SK-N-MC (cell line): ENCODE measurements at regions not wholly inside any gene's neighbourhood (a gene's known extent, or its start where the extent isn't known, plus 50 kb on each side); places are given as distances from the start of the nearest gene placed in this dataset.
"Not testable (repeated sequence)": the region's sequence is repeated elsewhere in the genome, so short reads cannot be mapped to it uniquely, and the experiment has no call there.

ENCODE experiments used
- DNase-seq: peaks from one replicate; pipeline ENCODE4 v3.0.0-alpha.2; 2011; ENCODE audit warnings: low read depth, low spot score
- H3K27ac ChIP-seq: fragments of 200-600 bp; sonication (generic); 2 replicates; pipeline ENCODE4 v1.5.1; 2016; ENCODE audit warnings: mixed run types
- H3K36me3 ChIP-seq: fragments of 200-600 bp; sonication (generic); 2 replicates; pipeline ENCODE4 v1.6.1; 2017; ENCODE audit warnings: antibody characterized with exemption, low read length, mixed read lengths; ENCODE audit not compliant: insufficient read depth
- H3K4me3 ChIP-seq: fragments of 200-600 bp; sonication (generic); 2 replicates; pipeline ENCODE4 v1.5.1; 2016
- H3K9ac ChIP-seq: fragments of 200-600 bp; sonication (generic); 2 replicates; pipeline ENCODE4 v1.8.0; 2017; ENCODE audit warnings: mixed run types, mixed read lengths; ENCODE audit not compliant: insufficient read length
- H3K9me3 ChIP-seq: fragments of 200-600 bp; sonication (generic); 2 replicates; pipeline ENCODE4 v1.6.1; 2017; ENCODE audit warnings: low read depth, mild to moderate bottlenecking, antibody characterized with exemption, low read length, moderate library complexity, mixed read lengths
- EZH2 ChIP-seq: fragments of 200-600 bp; sonication (generic); IDR thresholded peaks from one replicate; pipeline ENCODE4 v1.6.1; 2017; ENCODE audit warnings: antibody characterized with exemption
- FOXP2 ChIP-seq: optimal IDR thresholded peaks from 2 replicates; pipeline ENCODE3; 2011; ENCODE audit warnings: mild to moderate bottlenecking, moderate library complexity; ENCODE audit not compliant: insufficient read depth; ENCODE audit errors: extremely low read length, control extremely low read depth
- POLR2AphosphoS5 ChIP-seq: IDR thresholded peaks from 2 replicates; pipeline ENCODE4 v1.6.1; 2012; ENCODE audit warnings: mild to moderate bottlenecking, low read depth, low read length, borderline replicate concordance

DNA sequence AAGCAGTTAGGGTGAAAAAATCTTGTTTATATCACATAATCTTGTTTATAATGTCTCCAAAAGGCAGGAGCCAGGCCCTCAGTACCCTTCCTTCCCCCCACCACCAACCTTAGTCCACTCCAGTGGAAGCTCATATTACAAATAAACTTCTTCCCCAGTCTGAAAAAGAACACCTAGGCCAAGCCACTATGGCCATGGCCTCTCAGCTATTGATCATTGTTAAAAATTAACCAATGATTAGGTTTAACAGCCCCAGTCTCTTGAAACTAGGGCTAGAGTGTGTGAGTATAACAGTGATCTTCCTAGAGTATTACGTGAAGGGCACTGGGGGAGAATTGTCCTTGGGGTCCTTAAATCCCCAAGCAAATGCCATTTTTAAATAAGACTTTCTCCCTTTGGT lies 411.9 kb upstream of the EDA2R start:
- Histone ChIP-seq H3K4me3 (no peak overlapping the region), H3K27ac (no peak overlapping the region), H3K36me3 (no peaks in the 10 kb centered on the region), H3K9me3 (no peaks in the 10 kb centered on the region), H3K9ac (no peak overlapping the region)
- TF ChIP-seq EZH2 (no peak), FOXP2 (no peak), POLR2AphosphoS5 (no peak)
- DNase-seq = no peak

DNA sequence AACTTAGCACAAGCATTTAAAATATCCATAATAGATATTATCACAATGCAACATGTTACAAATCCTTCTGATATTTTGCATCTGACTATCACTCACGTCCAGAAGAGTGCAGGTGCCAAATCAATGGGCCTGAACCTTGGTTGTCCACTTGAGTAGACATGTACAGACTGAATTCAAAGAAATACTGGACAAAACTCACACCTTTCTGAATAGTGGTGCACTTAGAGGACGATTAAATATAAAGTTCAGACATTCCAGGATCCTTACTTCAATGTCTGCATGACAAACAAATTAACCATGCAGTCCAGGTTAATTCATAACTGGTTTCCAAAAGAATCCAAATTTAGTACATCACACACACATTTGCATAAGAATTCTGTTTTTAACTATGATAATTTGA lies 406.0 kb upstream of the EDA2R start:
- no peak overlapping the region for H3K27ac ChIP-seq
- no peaks in the 10 kb centered on the region for H3K9me3 ChIP-seq
- no peak for DNase-seq
- H3K4me3 ChIP-seq = no peak overlapping the region
- no peak overlapping the region for H3K9ac ChIP-seq
- no peaks in the 10 kb centered on the region for H3K36me3 ChIP-seq
- no peak for TF ChIP-seq POLR2AphosphoS5
- TF ChIP-seq EZH2 = no peak
- TF ChIP-seq FOXP2 = no peak

DNA sequence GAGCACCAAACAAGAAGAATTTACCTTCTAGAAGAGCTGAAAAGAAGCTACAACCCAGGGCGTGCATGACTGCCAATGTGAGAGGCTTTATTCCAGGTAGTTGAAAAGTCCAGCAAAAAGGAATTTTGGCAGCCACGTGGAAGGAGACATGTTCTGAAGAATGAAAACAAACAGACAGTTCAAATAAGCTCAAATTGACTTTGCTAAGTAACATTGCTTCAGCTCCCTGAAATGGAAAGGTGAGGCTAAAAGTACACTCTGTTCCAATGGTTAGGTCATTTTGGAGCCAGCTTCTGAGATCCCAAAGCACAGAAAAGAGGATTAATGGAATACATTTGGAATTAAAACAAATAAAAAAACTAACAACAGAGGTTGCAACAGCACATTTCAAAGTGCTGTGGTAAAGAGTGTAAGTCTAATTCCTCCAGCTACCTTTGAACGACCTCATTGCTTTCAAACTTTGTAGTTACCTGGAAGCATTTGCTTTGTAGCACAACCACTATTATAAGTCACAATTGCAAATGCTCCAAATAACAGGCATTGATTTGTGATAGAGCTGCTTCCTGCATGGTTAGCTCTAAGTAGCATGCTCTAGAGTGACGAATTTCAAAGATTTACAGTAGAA lies 405.3 kb upstream of the EDA2R start:
- H3K9ac ChIP-seq = no peak overlapping the region
- DNase-seq = no peak
- no peaks in the 10 kb centered on the region for H3K36me3 ChIP-seq
- TF ChIP-seq EZH2 (no peak), FOXP2 (no peak), POLR2AphosphoS5 (no peak)
- H3K4me3 ChIP-seq = no peak overlapping the region
- no peaks in the 10 kb centered on the region for H3K9me3 ChIP-seq
- H3K27ac ChIP-seq = no peak overlapping the region

DNA sequence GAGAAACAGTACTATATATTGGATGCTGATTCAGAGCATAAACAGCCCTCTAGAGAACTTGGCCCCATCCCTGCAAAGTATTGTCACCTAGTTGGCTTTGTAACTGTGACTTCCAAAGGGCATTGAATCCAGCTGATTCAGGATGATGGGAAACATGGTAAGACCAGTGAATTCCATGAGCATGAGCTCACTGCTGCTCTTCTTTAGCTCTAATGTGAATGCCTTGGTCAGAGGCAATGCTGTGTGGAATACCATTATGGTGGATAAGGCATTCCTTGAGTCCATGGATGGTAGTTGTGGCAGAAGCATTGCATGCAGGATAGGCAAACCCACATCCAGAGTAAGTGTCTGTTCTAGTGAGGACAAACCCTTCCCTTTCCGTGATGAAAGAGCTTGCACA lies 365.6 kb upstream of the EDA2R start:
- no peaks in the 10 kb centered on the region for H3K36me3 ChIP-seq
- H3K4me3 ChIP-seq = no peak overlapping the region
- H3K9ac ChIP-seq = no peak overlapping the region
- H3K9me3 ChIP-seq = no peaks in the 10 kb centered on the region
- no peak for DNase-seq
- TF ChIP-seq FOXP2 (no peak), EZH2 (no peak), POLR2AphosphoS5 (no peak)
- no peak overlapping the region for H3K27ac ChIP-seq

DNA sequence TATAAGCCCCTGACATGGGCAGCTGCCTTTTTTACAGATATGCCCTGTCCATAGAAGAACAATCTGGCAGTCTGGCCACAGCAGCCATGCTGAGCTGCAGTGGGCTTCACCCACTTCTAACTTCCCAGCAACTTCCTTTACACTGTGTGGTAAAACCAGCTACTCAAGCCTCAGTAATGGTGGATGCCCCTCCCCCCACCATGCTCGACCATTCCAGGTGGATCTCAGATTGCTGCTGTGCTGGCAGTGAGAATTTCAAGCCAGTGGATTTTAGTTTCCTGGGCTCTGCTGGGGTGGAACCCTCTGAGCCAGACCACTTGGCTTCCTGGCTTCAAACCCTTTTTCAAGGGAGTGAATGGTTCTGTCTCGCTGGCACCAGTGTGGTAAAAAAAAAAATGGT lies 355.9 kb upstream of the EDA2R start:
- H3K9ac ChIP-seq = no peak overlapping the region
- no peak overlapping the region for H3K27ac ChIP-seq
- TF ChIP-seq FOXP2 = no peak
- no peak for TF ChIP-seq EZH2
- TF ChIP-seq POLR2AphosphoS5 = no peak
- no peaks in the 10 kb centered on the region for H3K9me3 ChIP-seq
- H3K4me3 ChIP-seq = no peak overlapping the region
- H3K36me3 ChIP-seq = no peaks in the 10 kb centered on the region
- no peak for DNase-seq

DNA sequence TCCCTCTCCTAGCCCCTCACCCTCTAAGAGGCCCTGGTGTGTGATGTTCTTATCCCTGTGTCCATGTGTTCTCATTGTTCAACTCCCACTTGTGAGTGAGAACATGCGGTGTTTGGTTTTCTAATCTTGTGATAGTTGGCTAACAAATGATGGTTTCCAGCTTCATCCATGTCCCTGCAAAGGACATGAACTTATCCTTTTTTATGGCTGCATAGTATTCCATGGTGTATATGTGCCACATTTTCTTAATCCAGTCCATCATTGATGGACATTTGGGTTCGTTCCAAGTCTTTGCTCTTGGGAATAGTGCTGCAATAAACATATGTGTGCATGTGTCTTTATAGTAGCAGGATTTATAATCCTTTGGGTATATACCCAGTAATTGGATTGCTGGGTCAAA lies 353.2 kb upstream of the EDA2R start:
- not testable (repeated sequence) for DNase-seq, H3K36me3 ChIP-seq, H3K9ac ChIP-seq, H3K4me3 ChIP-seq, H3K27ac ChIP-seq, H3K9me3 ChIP-seq

DNA sequence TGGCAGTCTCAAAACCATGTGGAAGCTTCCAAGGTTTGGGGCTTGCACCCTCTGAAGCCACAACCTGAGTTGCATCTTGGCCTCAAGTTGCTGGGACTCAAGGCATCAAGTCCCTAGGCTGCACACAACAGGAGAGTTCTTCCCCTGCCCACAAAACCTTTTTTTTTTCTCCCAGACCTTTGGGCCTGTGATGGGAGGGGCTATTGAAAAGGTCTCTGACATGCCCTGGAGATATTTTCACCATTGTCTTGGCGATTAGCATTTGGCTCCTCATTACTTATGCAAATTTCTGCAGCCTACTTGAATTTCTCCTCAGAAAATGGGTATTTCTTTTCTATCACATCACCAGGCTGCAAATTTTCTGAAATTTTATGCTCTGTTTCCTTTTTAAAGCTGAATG lies 349.5 kb upstream of the EDA2R start:
- DNase-seq = no peak
- Histone ChIP-seq H3K9ac (no peak overlapping the region), H3K9me3 (no peaks in the 10 kb centered on the region), H3K36me3 (no peaks in the 10 kb centered on the region), H3K4me3 (no peak overlapping the region), H3K27ac (no peak overlapping the region)
- TF ChIP-seq FOXP2 (no peak), POLR2AphosphoS5 (no peak), EZH2 (no peak)

DNA sequence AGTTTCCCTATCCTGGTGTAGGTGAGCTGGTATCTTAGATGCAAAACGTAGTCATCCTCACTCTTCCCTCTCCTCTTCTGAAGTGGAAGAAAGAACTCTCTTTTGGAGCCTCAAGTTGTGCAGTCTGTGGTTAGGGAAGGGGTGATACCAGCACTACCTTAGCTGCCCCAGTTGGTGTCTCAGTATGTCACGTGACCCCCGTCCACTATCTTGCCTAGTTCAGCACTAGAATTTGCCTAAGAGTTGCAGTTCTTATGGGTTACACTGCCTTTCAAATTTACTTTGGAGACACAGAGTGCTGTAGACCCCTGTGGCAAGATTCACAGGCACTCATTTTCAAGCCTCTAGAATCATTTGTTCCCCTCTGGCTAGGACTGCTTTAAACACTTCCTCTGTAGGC lies 322.8 kb upstream of the EDA2R start:
- no peak for DNase-seq
- Histone ChIP-seq H3K9ac (no peak overlapping the region), H3K4me3 (no peak overlapping the region), H3K36me3 (no peaks in the 10 kb centered on the region), H3K27ac (no peak overlapping the region), H3K9me3 (no peaks in the 10 kb centered on the region)
- TF ChIP-seq POLR2AphosphoS5 = no peak
- TF ChIP-seq FOXP2 = no peak
- TF ChIP-seq EZH2 = no peak

DNA sequence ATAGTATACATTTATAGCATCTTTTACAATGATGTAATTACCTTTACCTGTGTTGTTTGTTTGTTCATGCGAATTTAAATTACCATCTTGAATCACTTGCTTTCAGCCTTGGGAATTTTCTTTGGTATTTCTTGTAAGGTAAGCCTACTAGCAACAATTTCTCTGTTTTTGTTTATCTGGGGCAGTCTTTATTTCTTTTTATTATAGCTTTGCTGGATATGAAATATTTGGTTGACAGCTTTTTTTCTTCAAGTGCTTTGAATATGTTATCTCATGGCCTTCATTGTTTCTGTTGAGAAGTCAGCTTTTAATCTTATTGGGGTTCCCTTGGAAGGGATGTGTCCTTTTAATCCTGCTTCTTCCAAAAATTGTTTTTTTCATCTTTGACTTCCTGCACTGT lies 292.8 kb upstream of the EDA2R start:
- TF ChIP-seq EZH2 (no peak), FOXP2 (no peak), POLR2AphosphoS5 (no peak)
- no peak for DNase-seq
- Histone ChIP-seq H3K9ac (no peak overlapping the region), H3K36me3 (no peaks in the 10 kb centered on the region), H3K27ac (no peak overlapping the region), H3K9me3 (no peaks in the 10 kb centered on the region), H3K4me3 (no peak overlapping the region)

DNA sequence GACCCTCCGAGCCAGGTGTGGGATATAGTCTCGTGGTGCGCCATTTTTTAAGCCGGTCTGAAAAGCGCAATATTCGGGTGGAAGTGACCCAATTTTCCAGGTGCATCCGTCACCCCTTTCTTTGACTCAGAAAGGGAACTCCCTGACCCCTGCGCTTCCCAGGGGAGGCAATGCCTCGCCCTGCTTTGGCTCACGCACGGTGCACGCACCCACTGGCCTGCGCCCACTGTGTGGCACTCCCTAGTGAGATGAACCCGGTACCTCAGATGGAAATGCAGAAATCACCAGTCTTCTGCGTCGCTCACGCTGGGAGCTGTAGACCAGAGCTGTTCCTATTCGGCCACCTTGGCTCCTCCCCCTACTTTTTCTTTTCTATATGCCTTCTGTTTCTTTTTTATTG lies 291.6 kb upstream of the EDA2R start:
- not testable (repeated sequence) for H3K36me3 ChIP-seq

More for the DNA sequence above, 291.6 kb upstream of the EDA2R start:
- not testable (repeated sequence) for H3K27ac ChIP-seq, DNase-seq, H3K4me3 ChIP-seq, H3K9ac ChIP-seq, H3K9me3 ChIP-seq
